Mucosa of descending colon (tissue), 3 donors: ENCODE measurements at regions not wholly inside any gene's neighbourhood (a gene's known extent, or its start where the extent isn't known, plus 50 kb on each side); places are given as distances from the start of the nearest gene placed in this dataset.

ENCODE experiments used
- ATAC-seq: fragments of 200-7000 bp; cut with Tn5 transposase; one replicate; pipeline ENCODE4 v1.9.1; 2020; ENCODE audit warnings: mild to moderate bottlenecking, moderate library complexity
- DNase-seq, 3 donors: peaks; one replicate each; pipeline ENCODE4 v3.0.0-alpha.2; 2020
- H3K36me3 ChIP-seq: fragments of 200-600 bp; one replicate; pipeline ENCODE4 v1.8.0; 2021; ENCODE audit warnings: low read depth, mild to moderate bottlenecking
- H3K4me1 ChIP-seq: fragments of 200-600 bp; one replicate; pipeline ENCODE4 v1.8.0; 2021; ENCODE audit warnings: low read depth, mild to moderate bottlenecking
- H3K4me3 ChIP-seq: fragments of 200-600 bp; one replicate; pipeline ENCODE4 v1.8.0; 2021; ENCODE audit warnings: mild to moderate bottlenecking
- H3K9me3 ChIP-seq: fragments of 200-600 bp; one replicate; pipeline ENCODE4 v1.8.0; 2021; ENCODE audit warnings: mild to moderate bottlenecking
- CTCF ChIP-seq: fragments of 200-600 bp; IDR thresholded peaks from one replicate; pipeline ENCODE4 v1.8.0; 2022; ENCODE audit warnings: antibody characterized with exemption, mild to moderate bottlenecking
- intact Hi-C, 2 donors: fragments of 100-400 bp; cut with DNase I in 1 of 2; cut with micrococcal nuclease in 1 of 2; formaldehyde crosslinking; loops; one replicate each; pipeline versions ENCODE4 v1.11.0 to v1.11.1; 2022; cut with DNase I, micrococcal nuclease
- donor health status: DM: no; HTN: no; CAD: no; lungs with moderate emphysema.
- donor health status: DM: no; HTN: no; CAD: no.
- donor health status: DM: no; HTN: yes; CAD: no.

GRCh38 chr5:121702682-121703081 is 149.0 kb upstream of the FTMT start:
- Histone ChIP-seq H3K4me3 (no peak overlapping the region), H3K9me3 (no peaks in the 10 kb centered on the region), H3K4me1 (no peaks in the 10 kb centered on the region), H3K36me3 (no peaks in the 10 kb centered on the region)
- DNase-seq (no peak), ATAC-seq (no peak)
- intact Hi-C loops: no loop called here
- no peak for TF ChIP-seq CTCF

GRCh38 chr5:121704291-121704690 is 147.4 kb upstream of the FTMT start:
- no peak for DNase-seq
- H3K4me1 ChIP-seq: no peaks in the 10 kb centered on the region
- ATAC-seq: no peak
- H3K36me3 ChIP-seq: no peaks in the 10 kb centered on the region
- intact Hi-C loops: no loop called here
- H3K9me3 ChIP-seq: no peaks in the 10 kb centered on the region
- TF ChIP-seq CTCF: no peak
- no peak overlapping the region for H3K4me3 ChIP-seq

- Histone ChIP-seq H3K4me1 (no peaks in the 10 kb centered on the region), H3K9me3 (no peaks in the 10 kb centered on the region), H3K4me3 (no peak overlapping the region), H3K36me3 (no peaks in the 10 kb centered on the region)
- no peak for TF ChIP-seq CTCF
- intact Hi-C loops: no loop called here
- ATAC-seq: no peak
- no peak for DNase-seq
Observed at GRCh38 chr5:121706686-121707085, 145.0 kb upstream of the FTMT start.

GRCh38 chr5:121707178-121707577 is 144.5 kb upstream of the FTMT start:
- Histone ChIP-seq H3K4me1 (no peaks in the 10 kb centered on the region), H3K9me3 (no peaks in the 10 kb centered on the region), H3K36me3 (no peaks in the 10 kb centered on the region), H3K4me3 (no peak overlapping the region)
- intact Hi-C loops: no loop called here
- DNase-seq (no peak), ATAC-seq (no peak)
- TF ChIP-seq CTCF: no peak

GRCh38 chr5:121711416-121711815 is 140.3 kb upstream of the FTMT start:
- no peak for TF ChIP-seq CTCF
- no peaks in the 10 kb centered on the region for H3K36me3 ChIP-seq
- H3K4me1 ChIP-seq: no peaks in the 10 kb centered on the region
- no peak for ATAC-seq
- DNase-seq: no peak
- no peak overlapping the region for H3K4me3 ChIP-seq
- intact Hi-C loops: no loop called here
- no peaks in the 10 kb centered on the region for H3K9me3 ChIP-seq

- Histone ChIP-seq H3K36me3 (no peaks in the 10 kb centered on the region), H3K4me3 (no peak overlapping the region), H3K9me3 (no peaks in the 10 kb centered on the region), H3K4me1 (no peaks in the 10 kb centered on the region)
- TF ChIP-seq CTCF: no peak
- intact Hi-C loops: no loop called here
- DNase-seq (no peak), ATAC-seq (no peak)
Observed at GRCh38 chr5:121719255-121719654, 132.4 kb upstream of the FTMT start.
